T47D (cell line): ENCODE measurements at regions not wholly inside any gene's neighbourhood (a gene's known extent, or its start where the extent isn't known, plus 50 kb on each side); places are given as distances from the start of the nearest gene placed in this dataset.
"Not testable (repeated sequence)": the region's sequence is repeated elsewhere in the genome, so short reads cannot be mapped to it uniquely, and the experiment has no call there.

Experiments used
- DNase-seq, 2 experiments: peaks; one replicate each; pipeline versions ENCODE4 v3.0.0 to v3.0.0-alpha.2; 2011 to 2012; ENCODE audit warnings: low read depth in 1 of 2, low spot score in 1 of 2
- JUND ChIP-seq: IDR thresholded peaks from 2 replicates; pipeline ENCODE4 v1.6.1; 2012; ENCODE audit warnings: low read depth
- in situ Hi-C: cut with HindIII; loops from 2 replicates; pipeline ENCODE4 v1.10.0; 2016; ENCODE audit warnings: low sequenced_read_pairs, low pct_unique_long_range_greater_than_20kb

- in situ Hi-C loops, result no loop called here
- DNase-seq, result no peak
- no peak for TF ChIP-seq JUND
Measured at GRCh38 chr4:123591875-123592274, 195.3 kb downstream of the SPRY1 start.

- no peak for TF ChIP-seq JUND
- no peak for DNase-seq
- in situ Hi-C loops, result no loop called here
Measured at GRCh38 chr4:123593655-123594054, 197.1 kb downstream of the SPRY1 start.

GRCh38 chr4:123596805-123597204, 200.2 kb downstream of the SPRY1 start:
- in situ Hi-C loops, result no loop called here
- TF ChIP-seq JUND, result no peak
- DNase-seq, result no peak

GRCh38 chr4:123597586-123597985, 201.0 kb downstream of the SPRY1 start:
- DNase-seq, result peak in 1 of 2 experiments; percentile 50
- in situ Hi-C loops, result no loop called here
- TF ChIP-seq JUND, result no peak

- DNase-seq, result no peak
- TF ChIP-seq JUND, result no peak
- in situ Hi-C loops, result no loop called here
Measured at GRCh38 chr4:123598331-123598730, 201.7 kb downstream of the SPRY1 start.

- no peak for TF ChIP-seq JUND
- DNase-seq, result no peak
- in situ Hi-C loops, result no loop called here
Measured at GRCh38 chr4:123599061-123599919, 202.7 kb downstream of the SPRY1 start.

- TF ChIP-seq JUND, result no peak
- DNase-seq, result no peak
- in situ Hi-C loops, result no loop called here
Measured at GRCh38 chr4:123599920-123600810, 203.6 kb downstream of the SPRY1 start.

- TF ChIP-seq JUND, result no peak
- no peak for DNase-seq
- in situ Hi-C loops, result no loop called here
Measured at GRCh38 chr4:123600987-123601904, 204.7 kb downstream of the SPRY1 start.

- no peak for DNase-seq
- TF ChIP-seq JUND, result no peak
- in situ Hi-C loops, result no loop called here
Measured at GRCh38 chr4:123602007-123602406, 205.4 kb downstream of the SPRY1 start.

GRCh38 chr4:123603165-123603564, 206.6 kb downstream of the SPRY1 start:
- no peak for TF ChIP-seq JUND
- DNase-seq, result no peak
- in situ Hi-C loops, result no loop called here

- in situ Hi-C loops, DNase-seq: not testable (repeated sequence)
Measured at GRCh38 chr4:123605797-123606196, 209.2 kb downstream of the SPRY1 start.

- TF ChIP-seq JUND, result no peak
- in situ Hi-C loops, result no loop called here
- DNase-seq, result no peak
Measured at GRCh38 chr4:123606336-123606735, 209.7 kb downstream of the SPRY1 start.
